Psoas muscle (tissue), 7 donors: ENCODE measurements at regions not wholly inside any gene's neighbourhood (a gene's known extent, or its start where the extent isn't known, plus 50 kb on each side); places are given as distances from the start of the nearest gene placed in this dataset.

Source experiments
- ATAC-seq, 4 donors: fragments of 200-7000 bp; cut with Tn5 transposase; one replicate each; pipeline ENCODE4 v1.9.1; 2020; ENCODE audit warnings: moderate library complexity in 3 of 4, mild to moderate bottlenecking in 2 of 4
- DNase-seq, 2 donors: peaks; one replicate each; pipeline ENCODE4 v3.0.0-alpha.2; 2020
- H3K27ac ChIP-seq: fragments of 200-600 bp; one replicate; pipeline ENCODE4 v1.8.0; 2022
- H3K27me3 ChIP-seq, 3 donors: fragments of 200-600 bp in 1 of 3; one replicate each; pipeline versions ENCODE4 v1.6.1 to v1.8.0; 2013 to 2022; ENCODE audit warnings: low read length in 2 of 3, mild to moderate bottlenecking in 2 of 3, moderate library complexity in 1 of 3; ENCODE audit not compliant: insufficient read depth in 3 of 3
- H3K36me3 ChIP-seq, 2 donors: fragments of 200-600 bp in 1 of 2; one replicate each; pipeline versions ENCODE4 v1.6.1 to v1.8.0; 2013 to 2022; ENCODE audit warnings: low read depth in 1 of 2, mild to moderate bottlenecking in 1 of 2, moderate library complexity in 1 of 2; ENCODE audit not compliant: insufficient read depth in 1 of 2
- H3K4me1 ChIP-seq: fragments of 200-600 bp; one replicate; pipeline ENCODE4 v1.8.0; 2022
- H3K4me3 ChIP-seq: fragments of 200-600 bp; one replicate; pipeline ENCODE4 v1.8.0; 2022; ENCODE audit warnings: mild to moderate bottlenecking
- H3K9me3 ChIP-seq: fragments of 200-600 bp; one replicate; pipeline ENCODE4 v1.8.0; 2022
- WGBS, 3 donors: extraction: QIAGEN DNeasy Blood & Tissue Kit; methylation state at CpG; one replicate each; pipeline versions ENCODE4 v1.1.6 to v1.1.7; 2013; 5-methylcytosine and 5-hydroxymethylcytosine counted together
- intact Hi-C, 2 donors: fragments of 100-400 bp; cut with DNase I; formaldehyde crosslinking; loops; one replicate each; pipeline versions ENCODE4 v1.11.0 to v1.14.2; 2022
- TF ChIP-seq, protein P1 (sequence below): fragments of 200-600 bp; IDR thresholded peaks from one replicate; pipeline ENCODE4 v1.8.0; 2022; ENCODE audit warnings: antibody characterized with exemption
- donor health status: healthy with polysubstance abuse.
- donor health status: DM: no; HTN: no; CAD: no; lungs with moderate emphysema.
- donor health status: Bipolar disorder and iron deficiency.
- donor health status: healthy.
- donor health status: DM: yes; HTN: yes; CAD: no.
- donor health status: DM: no; HTN: no; CAD: no.
- donor health status: DM: yes; HTN: yes; CAD: no.

DNA sequence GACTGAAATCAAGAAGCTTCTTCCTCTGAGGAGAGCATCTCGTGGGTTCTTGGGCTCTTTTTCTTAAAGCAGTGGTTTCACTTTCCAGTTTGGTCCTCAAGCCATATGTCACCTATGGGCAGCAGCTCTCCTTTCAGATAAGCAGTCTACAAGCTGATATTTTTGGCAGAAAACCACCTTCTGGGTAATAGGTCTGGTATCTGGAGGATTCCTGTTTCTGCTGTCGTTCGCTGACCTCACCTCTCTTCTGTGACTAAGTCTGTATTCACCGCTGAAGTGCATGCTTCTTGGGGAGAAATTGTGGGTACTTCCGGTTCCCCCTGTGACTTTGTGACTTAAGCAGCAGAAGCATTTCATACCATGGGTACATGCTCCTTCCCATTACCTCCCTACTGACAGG lies 193.6 kb downstream of the EDN1 start:
- WGBS, 3 donors: 60 to 71% (median 66%) methylated on average over 5 of the region's 5 CpGs
- intact Hi-C loops: no loop called here
- no peaks in the 10 kb centered on the region for H3K4me1 ChIP-seq
- no peaks in the 10 kb centered on the region for H3K36me3 ChIP-seq
- H3K9me3 ChIP-seq: no peaks in the 10 kb centered on the region
- no peaks in the 10 kb centered on the region for H3K27me3 ChIP-seq
- no peak overlapping the region for H3K27ac ChIP-seq
- no peak for DNase-seq
- H3K4me3 ChIP-seq: no peak overlapping the region
- no peak for ATAC-seq
- TF ChIP-seq, protein P1, sequence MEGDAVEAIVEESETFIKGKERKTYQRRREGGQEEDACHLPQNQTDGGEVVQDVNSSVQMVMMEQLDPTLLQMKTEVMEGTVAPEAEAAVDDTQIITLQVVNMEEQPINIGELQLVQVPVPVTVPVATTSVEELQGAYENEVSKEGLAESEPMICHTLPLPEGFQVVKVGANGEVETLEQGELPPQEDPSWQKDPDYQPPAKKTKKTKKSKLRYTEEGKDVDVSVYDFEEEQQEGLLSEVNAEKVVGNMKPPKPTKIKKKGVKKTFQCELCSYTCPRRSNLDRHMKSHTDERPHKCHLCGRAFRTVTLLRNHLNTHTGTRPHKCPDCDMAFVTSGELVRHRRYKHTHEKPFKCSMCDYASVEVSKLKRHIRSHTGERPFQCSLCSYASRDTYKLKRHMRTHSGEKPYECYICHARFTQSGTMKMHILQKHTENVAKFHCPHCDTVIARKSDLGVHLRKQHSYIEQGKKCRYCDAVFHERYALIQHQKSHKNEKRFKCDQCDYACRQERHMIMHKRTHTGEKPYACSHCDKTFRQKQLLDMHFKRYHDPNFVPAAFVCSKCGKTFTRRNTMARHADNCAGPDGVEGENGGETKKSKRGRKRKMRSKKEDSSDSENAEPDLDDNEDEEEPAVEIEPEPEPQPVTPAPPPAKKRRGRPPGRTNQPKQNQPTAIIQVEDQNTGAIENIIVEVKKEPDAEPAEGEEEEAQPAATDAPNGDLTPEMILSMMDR: no peak

DNA sequence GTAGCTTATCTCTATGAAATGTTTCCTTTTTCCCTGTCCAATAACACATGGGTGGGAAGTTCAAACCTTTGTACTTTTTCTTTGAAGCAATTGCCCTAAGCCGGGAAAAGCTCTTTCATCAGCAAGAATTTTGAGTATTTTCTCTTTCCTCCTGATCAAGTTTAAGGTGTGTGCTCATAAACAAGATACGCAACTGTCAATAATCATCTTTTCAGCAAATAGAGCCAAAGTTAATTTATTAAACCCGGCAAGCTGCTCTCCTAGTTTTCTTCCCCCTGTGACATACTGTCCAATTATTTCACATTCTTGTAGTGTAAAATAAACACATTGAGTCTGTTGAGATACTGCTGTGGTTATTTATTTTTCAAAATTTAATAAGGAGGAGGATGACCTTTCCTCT lies 194.4 kb downstream of the EDN1 start:
- WGBS, 3 donors: 80 to 90% (median 85%) methylated on average over 3 of the region's 3 CpGs
- intact Hi-C loops: no loop called here
- H3K9me3 ChIP-seq: no peaks in the 10 kb centered on the region
- ATAC-seq: no peak
- H3K27ac ChIP-seq: no peak overlapping the region
- no peaks in the 10 kb centered on the region for H3K36me3 ChIP-seq
- H3K27me3 ChIP-seq: no peaks in the 10 kb centered on the region
- no peaks in the 10 kb centered on the region for H3K4me1 ChIP-seq
- TF ChIP-seq, protein P1: no peak
- no peak for DNase-seq
- H3K4me3 ChIP-seq: no peak overlapping the region

DNA sequence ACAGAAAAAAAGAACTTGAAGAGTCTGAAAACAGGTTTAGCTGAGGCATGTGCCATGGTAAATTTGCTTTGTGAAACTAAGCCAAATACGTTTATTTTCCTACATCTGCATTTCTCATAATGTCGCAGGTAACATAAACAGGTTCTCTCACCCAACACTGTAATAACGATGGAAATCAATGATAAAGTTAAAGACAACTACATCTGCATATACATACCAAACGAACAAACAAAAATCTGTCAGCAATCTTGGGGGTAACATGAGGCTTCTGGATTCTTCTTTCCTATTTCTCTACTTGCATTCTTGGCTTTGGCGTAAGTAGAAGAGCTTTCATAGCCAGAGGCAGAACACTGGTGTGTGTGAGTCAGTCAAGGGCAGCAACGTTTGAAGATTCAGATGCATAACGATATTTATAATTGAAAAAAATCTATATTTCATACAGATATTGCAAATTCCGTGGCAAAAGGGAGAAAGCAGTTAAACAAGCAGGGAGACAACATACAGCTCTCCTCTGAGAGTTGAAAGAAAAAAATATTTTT lies 195.1 kb downstream of the EDN1 start:
- H3K9me3 ChIP-seq: no peaks in the 10 kb centered on the region
- H3K36me3 ChIP-seq: no peaks in the 10 kb centered on the region
- H3K4me1 ChIP-seq: no peaks in the 10 kb centered on the region
- intact Hi-C loops: no loop called here
- no peak overlapping the region for H3K4me3 ChIP-seq
- DNase-seq (no peak), ATAC-seq (no peak)
- H3K27ac ChIP-seq: no peak overlapping the region
- no peaks in the 10 kb centered on the region for H3K27me3 ChIP-seq
- 79 to 84% (median 81%) methylated on average over 8 of the region's 8 CpGs for WGBS, 3 donors
- TF ChIP-seq, protein P1: no peak

DNA sequence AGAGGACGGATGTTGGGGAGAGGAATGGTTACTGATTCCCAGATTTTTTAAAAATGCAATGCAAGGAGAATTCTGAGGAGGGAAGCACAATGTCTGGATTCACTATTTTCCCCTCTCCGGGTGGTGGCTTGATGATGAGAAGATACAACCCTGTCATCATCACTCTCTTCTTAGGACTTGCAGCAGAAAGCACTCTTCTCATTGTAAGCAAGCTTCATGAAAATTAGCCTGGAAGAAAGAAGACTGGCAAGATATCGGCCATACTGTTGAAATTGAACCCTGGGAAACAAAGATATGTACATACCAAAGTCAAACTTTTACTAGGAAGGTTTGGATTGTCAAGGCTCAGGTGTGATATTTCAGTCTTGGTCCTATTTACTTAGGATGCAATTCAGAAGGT lies 195.7 kb downstream of the EDN1 start:
- H3K27me3 ChIP-seq: no peaks in the 10 kb centered on the region
- ATAC-seq (no peak), DNase-seq (no peak)
- H3K4me1 ChIP-seq: no peaks in the 10 kb centered on the region
- H3K36me3 ChIP-seq: no peaks in the 10 kb centered on the region
- TF ChIP-seq, protein P1: no peak
- no peak overlapping the region for H3K27ac ChIP-seq
- H3K4me3 ChIP-seq: no peak overlapping the region
- no peaks in the 10 kb centered on the region for H3K9me3 ChIP-seq
- WGBS, 3 donors: 83 to 93% (median 83%) methylated on average over 3 of the region's 3 CpGs
- intact Hi-C loops: no loop called here

DNA sequence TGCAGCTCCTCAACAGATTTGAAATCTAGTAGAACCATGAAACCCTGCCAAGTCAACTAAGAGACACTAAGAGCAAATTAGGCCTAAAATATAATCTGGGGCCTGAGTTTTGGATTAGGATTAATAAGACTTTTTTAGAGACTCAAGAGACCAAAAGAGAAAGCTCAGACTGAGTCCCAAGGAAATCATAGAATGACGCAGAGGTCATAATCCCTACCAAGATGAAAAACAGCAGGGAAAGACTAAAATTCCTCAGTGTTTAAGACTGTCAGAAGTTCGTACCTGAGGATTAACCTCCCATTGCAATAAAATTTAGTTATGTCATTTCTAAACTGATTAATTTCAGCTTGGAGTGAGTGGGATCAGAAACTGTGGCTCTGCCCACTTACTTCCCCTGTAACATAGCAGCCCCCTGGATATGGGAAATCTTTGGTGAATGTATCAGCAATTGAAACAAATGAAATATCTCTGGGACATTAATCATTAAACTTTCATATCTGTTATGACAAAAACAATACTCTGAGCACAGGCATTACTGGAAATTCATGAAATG lies 200.3 kb downstream of the EDN1 start:
- Histone ChIP-seq H3K4me3 (no peak overlapping the region), H3K9me3 (no peaks in the 10 kb centered on the region), H3K36me3 (no peaks in the 10 kb centered on the region), H3K27ac (no peak overlapping the region), H3K27me3 (no peaks in the 10 kb centered on the region), H3K4me1 (no peaks in the 10 kb centered on the region)
- ATAC-seq (no peak), DNase-seq (no peak)
- intact Hi-C loops: no loop called here
- TF ChIP-seq, protein P1: no peak
- WGBS, 3 donors: 52 to 59% (median 58%) methylated on average over 2 of the region's 2 CpGs
